ENCODE measurements at regions not wholly inside any gene's neighbourhood (a gene's known extent, or its start where the extent isn't known, plus 50 kb on each side); places are given as distances from the start of the nearest gene placed in this dataset.

DNA sequence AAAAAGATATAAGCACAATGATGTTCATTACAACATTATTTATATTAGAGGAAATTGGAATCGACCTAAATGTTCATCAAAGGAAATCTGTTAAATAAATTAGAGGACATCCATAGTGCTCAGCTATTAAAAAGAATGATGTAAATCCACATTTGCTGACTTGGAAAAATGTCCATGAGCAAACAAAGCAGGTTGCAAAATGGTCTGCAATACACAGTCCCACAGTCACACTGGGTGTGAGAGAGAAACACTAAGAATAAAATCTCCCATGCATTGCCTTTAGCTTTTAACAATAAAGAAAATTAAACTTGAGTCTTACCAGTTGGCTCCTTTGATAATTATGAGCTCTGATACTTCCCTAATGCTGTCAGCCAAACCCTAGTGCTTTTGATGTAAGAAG is 811.1 kb upstream of the SALL3 start:
- TF ChIP-seq CTCF (IDR thresholded peaks at IDR 0.05; ENCODE audit: low read depth, low read length) (no peak), POLR2A (IDR thresholded peaks at IDR 0.05; ENCODE audit: extremely low read depth, insufficient read length) (no peak), MYC (IDR thresholded peaks at IDR 0.05; ENCODE audit: low read depth, low read length) (no peak)
